NCI-H1092 (cell line): ENCODE measurements at regions not wholly inside any gene's neighbourhood (a gene's known extent, or its start where the extent isn't known, plus 50 kb on each side); places are given as distances from the start of the nearest gene placed in this dataset.
"Not testable (repeated sequence)": the region's sequence is repeated elsewhere in the genome, so short reads cannot be mapped to it uniquely, and the experiment has no call there.

Experiments used
- DNase-seq: peaks from one replicate; lab custom pipeline; 2025; lab: John Stamatoyannopoulos, UW

DNA sequence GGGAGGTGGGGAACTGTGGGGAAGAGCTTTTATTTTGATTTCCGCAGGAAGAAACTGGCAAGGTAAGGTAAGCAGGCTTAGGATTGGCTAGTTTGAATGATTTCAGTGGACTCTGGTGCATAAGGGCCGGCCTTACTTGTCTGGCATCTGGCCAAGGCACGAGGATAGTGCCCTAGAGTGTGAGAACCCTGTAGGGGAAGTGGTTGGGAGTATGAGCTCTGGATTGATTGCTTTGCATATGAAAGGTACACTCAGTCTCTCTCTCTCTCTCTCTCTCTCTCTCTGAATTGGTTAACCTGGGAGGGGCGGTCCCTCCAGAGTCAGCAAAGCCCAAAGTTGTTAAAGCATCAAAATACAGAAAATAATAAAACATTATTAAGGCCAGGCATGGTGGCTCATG, 463.0 kb downstream of the SIPA1L2 start:
- no peak for DNase-seq

DNA sequence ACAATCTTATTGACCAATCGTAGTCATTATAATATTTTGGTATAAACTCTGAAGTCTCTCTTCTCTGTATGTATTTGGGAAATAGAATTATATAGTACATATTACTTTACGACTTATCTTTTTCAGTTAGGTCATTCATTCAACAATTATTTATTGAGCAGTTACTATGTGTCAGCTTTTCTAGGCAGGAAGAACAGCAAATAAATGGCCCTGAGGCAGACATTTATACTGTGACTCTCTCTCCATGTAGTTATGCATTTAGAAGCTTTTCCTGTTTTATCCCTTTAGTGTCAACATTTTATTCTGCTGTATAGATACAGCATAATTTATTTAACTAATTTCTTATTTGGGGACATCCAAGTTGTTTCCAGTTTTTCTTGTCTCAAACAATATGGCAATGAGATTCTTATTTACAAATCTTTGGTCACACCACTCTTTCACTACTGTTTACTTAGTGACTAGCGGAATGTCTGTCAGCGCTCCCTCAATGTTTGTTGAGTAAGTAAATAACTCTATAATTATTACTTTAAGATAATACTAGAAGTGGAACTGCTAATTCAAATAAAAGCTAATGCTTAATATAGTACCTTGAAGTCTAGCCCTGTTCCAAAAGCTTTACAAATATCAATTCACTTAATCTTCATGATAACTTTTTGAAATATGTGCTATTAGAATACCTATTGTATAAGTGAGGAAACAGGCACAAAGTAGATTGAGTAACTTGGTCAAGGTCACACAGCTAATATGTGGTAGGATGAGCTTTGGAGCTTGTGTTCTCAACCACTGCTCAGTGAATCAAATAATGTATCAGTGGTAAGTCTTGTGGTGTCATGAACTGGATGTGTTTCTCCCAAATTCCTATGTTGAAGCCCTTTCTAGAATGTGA, 465.6 kb downstream of the SIPA1L2 start:
- no peak for DNase-seq

DNA sequence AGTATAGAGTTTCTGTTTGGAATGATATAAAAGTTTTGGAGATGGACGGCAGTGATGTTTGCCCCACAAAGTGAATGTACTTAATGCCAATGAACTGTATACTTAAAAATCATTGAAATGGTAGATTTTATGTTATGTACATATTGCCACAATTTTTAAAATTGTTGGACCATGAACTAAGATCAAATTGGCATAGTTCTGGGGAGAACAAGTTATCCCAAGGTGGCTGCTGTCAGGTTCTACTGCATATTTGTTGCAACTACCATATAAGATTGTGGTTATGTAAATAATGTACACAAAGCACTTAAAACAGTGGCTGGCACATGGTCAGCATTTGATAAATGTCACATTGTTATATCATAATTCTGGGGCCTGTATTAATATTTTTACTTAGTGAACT, 466.4 kb downstream of the SIPA1L2 start:
- DNase-seq = no peak

DNA sequence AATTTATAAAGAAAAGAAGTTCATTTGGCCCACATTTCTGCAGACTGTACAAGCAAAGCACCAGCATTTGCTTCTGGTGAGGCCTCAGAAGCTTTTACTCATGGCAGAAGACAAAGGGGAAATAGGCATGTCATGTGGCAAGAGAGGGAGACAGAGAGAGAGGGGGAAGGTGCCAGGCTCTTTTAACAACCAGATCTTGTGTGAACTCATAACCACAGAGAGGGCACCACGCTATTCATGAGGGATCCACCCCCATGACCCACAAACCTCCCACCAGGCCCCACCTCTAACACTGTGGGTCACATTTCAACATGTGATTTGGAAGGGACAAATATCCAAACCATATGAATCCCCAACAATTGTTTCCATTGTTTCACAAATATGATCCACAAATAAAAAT, 467.9 kb downstream of the SIPA1L2 start:
- DNase-seq = no peak

DNA sequence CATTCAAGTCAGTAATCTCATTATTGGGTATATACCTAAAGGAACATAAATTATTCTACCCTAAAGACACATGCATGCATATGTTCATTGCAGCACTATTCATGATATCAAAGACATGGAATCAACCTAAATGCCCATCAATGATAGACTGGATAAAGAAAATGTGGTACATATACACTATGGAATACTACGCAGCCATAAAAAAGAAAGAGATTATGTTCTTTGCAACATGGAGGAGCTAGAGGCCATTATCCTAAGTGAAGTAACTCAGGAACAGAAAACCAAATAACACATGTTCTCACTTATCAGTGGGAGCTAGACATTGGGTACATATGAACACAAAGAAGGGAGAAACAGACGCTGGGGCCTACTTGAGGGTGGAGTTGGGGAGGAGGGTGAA, 471.4 kb downstream of the SIPA1L2 start:
- DNase-seq = not testable (repeated sequence)

DNA sequence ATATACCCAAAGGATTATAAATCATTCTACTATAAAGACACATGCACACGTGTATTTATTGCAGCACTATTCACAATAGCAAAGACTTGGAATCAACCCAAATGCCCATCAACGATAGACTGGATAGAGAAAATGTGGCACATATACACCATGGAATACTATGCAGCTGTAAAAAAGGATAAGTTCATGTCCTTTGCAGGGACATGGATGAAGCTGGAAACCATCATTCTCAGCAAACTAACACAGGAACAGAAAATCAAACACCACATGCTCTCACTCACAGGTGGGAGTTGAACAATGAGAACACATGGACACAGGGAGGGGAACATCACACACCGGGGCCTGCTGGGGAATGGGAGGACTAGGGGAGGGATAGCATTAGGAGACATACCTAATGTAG, 473.9 kb downstream of the SIPA1L2 start:
- DNase-seq = not testable (repeated sequence)

DNA sequence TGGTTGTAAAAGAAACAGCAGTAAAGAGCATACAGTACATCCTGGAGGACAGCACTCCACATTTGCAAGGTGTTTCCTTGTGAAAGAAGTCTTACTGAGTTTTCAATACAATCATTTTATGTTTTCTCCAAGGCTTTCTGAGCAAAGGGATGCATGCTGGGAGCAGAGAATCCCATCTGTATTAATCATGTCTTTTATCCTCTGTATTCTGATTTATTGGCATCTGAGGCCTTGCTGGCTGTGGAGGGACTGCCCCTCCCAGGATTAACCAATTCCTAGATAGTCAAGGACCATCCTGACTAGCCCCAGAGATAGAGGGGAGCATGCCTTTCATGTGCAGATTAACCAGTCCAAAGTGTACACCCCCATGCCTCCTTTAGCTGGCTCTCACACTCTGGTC, 476.3 kb downstream of the SIPA1L2 start:
- no peak for DNase-seq

DNA sequence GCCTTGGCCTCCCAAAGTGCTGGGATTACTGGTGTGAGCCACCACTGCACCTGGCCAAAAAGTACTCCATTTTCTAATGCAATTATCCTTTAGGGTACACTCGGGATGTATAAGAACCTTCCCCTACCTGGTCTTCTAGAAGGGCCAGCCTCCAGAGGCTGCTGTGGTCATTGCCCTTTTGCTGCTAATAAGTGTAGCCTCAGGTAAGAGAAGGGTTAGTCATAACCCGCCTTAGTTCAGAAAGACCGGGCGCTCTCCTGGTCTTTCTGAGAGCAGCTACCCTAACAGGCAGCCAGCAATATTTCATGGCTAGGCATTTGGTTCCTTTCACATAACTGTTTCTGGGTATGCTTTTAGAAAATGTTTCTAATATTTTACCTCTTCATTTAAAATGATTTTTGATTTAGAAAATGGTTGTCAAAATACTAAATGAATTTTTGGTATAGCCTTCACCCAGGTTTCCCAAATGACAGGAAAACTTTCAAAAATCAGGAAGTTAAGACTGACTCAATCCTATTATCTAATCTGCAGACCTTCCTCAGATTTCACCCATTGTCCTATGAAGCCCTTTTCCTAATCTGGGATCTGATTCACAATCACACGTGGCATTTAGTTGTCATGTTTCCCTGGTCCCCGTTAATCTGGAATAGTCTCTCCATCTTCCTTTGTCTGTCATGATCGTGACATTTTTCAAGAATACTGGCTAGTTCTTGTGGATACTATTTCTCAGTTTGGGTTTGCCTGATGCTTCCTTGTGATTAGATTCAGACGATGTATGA, 479.0 kb downstream of the SIPA1L2 start:
- DNase-seq = no peak

DNA sequence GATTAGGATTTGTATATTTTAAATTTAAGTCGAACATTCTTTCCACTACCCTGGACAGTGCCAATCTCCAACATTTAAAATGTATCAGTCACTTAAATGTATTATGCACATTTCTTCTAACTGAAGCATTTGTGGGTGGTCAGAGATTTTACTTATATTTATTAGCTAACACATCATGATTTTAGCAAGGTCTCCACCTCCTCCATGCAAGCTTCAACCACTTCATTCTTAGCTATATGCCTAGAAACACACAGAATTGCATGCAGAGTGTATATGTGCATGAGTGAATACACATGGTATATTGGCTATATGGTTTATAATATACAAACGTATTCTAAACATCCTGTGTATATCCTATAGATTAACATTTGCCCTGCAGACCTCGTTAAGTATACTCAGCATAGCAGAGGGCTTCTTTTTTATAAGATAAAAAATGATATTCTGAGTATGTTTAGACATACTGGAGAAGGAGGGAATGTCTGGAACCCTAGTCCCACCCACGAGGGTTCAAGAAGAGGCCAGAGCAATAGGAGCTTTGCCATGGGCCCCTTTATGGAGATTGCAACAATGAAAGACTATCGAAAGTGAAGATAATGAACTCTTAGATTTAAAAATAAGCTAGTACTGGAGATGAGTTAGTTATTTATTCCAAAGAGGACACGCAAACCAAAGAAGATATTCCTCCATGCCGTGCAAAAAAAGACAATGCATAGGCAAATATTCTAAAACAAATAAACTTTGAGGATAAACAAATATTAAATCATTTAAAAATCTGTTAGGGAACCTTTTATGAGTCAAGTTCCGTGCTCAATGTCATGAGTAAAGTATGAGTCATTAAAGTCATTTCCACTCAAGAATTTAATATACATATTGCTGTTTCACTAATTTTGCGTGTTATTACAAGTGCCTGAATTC, 480.4 kb downstream of the SIPA1L2 start:
- no peak for DNase-seq

DNA sequence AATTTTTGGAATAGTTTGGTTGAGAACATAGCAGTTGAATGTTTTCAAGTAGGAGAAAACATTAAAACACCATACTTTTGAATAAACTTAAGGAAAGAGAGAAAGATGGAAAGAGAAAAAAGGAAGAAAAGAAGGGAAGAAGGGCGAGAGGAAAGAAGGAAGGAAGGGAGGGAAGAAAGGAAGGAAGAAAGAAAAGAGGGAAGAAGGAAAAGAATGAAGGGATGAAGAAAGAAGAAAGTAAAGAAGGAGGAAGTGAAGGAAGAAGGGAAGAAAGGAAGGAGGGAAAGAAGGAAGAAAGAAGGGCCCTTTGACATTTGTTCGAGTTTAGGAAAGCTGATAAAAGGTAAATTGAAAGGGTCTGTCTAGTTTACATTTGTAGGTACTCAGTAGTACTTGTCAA, 482.7 kb downstream of the SIPA1L2 start:
- DNase-seq = no peak

DNA sequence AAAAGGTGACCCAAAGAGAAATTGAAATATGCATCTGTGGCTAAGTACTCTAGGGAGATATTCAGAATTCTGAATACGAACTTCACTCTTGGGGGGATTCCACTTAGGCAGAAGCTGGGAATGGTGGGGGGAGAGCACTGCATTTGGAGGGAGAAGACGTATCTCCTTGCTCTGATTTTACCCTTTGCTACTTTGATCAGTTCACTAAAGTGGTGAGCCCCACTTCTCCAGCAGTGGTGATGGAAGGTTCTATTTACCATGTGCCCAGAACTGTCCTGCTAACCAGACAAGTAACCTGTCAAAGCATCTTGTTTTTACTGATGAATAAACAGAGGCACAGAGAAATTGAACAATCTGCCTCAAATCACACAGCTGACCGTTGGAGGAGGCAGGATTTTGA, 483.4 kb downstream of the SIPA1L2 start:
- no peak for DNase-seq

DNA sequence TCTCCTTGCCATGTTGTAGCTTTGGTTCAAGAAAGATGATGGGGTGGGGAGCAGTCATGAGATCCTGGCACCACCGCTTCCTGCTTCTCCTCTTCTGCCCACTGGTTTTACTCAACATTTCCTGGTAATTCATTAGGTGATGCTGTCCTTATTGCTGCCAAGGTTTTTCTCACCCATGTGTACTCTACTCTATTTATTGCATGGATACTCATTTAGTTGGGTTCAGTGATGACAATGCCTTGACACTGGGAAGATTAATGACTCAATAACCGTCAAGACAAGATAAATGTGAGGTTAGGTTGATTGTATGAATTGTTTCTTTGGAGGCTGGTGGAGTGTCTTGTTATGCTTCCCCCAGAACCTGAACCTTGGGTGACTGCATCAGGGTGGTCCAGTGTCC, 484.2 kb downstream of the SIPA1L2 start:
- no peak for DNase-seq

DNA sequence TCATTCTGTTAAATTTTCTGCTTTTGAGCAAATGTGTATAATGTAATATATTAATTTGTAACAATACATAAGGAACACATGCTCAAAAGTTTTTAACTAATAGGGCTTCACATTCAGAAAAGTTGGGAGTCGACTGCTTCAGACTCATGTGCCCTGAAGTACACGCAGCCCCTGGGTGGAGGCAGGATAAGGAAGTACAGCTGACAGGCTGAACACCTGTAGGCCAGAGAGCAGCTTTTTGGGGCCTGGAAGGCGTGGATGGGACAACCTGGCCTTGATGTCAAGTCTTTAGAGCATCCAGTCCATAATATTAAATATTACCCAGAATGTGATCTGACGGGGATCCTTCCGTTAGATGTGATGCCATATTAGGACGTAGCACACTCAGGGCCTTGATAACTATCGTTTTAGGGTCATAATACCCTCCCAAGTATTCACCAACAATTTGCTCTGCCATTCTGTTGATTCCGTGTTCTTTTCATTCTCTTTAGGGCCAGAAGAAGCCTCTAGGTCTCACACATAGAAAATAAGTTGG, 485.2 kb downstream of the SIPA1L2 start:
- DNase-seq = no peak

DNA sequence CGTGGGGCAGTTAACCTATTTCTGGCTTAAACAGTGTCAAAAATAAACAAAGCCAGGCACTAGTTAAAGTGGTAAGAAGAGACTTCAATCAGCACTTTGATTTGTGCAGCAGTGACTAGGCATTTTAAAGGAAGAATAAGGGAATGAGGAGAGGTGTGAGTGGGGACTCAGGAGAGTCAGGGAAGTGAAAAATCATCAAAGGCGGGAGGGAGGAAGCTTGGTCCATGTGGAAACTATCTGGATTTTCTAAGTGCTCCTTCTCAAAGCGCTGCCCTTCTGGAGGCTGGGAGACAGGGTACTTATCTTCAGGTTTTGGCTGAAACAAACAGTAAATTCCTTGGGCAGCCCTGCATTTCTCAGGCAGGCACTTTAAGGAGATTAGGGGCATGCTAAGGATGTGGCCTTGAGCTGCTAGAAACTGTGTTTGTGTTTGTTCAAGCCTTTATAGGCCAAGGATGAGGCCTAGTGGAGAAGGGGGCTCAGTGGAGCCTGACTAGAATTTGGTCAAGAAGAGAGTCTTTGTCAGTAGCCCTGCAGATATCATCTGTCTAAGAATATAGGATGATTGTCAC, 486.5 kb downstream of the SIPA1L2 start:
- DNase-seq = no peak

DNA sequence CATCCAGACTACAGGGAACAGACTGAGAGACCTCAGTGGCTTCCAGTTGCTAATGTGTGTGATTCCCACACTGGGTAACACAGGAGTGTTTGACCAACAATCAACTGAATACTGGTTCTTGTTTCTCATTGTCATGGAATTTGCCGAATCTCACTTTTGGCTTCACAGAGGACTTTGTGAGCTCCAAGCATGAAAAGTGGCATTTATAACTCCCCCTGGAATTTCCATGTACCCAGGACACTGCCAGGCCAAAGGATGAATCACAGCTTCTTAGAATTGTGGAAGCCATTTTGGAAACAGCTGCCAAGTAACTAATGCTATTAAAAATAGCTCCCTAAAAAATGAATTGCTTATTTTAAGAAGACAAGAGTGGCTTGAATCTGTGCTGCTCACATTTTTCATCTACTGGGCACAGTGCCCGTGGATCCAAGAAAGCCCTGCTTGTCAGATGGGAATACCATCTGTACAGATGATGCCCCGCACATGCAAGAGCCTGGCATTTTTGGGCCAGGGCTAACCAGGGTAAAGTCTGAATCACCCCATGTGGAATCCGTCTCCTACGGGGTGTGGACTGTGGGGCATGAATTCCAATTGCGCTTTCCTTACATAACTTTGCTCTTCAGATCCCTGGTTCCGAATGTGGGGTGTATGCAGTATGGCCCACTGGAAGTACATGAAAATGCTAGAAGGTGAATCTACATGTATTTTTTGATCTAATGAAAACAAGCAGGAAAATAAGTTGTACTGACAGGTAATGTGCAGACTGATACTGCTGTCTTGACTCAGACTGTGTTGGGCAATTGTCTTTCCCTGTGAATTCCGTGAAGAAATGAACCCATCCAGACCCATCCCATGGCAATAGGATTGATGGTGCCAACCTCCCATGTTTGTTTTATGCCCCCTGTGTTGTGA, 487.3 kb downstream of the SIPA1L2 start:
- no peak for DNase-seq

DNA sequence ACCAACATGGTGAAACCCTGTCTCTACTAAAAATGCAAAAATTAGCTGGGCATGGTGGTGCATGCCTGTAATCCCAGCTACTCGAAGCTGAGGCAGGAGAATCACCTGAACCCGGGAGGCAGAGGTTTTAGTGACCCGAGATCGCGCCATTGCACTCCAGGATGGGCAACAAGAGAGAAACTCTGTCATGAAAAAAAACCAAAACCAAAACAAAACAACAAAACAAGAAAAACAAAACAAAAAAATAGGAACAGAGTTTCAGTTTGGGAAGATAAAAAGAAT, 488.8 kb downstream of the SIPA1L2 start:
- DNase-seq = not testable (repeated sequence)

DNA sequence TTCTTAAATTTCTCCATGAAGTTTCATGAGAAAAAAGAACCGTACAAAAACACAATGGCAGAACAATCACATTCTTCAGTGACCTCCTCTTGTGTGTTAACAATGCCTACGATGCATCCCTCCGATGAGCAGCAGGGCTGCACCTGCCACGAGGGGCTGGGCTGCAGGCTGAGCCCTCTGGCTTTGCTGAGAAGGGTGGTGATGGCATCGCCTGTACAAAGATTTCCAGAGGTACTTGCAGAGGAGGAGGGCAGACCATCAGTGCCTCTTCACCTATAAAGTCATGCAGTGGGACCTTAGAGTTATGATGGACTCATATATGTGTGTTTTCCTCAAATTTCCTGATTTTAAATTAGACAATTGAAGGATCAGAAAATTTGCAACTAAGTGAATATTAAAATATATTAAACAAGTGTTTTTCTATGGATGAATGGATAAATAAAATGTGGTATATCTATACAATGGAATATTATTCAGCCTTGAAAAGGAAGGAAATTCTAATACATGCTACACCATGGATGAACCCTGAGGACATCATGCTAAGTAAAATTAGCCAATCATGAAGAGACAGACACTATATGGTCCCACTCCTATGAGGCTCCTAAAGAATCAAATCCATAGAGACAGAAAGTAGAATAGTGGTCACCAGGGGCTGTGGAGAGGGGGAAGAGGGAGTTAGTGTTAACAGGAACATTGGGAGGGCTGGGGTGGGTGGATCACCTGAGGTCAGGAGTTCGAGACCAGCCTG, 489.3 kb downstream of the SIPA1L2 start:
- DNase-seq = no peak

DNA sequence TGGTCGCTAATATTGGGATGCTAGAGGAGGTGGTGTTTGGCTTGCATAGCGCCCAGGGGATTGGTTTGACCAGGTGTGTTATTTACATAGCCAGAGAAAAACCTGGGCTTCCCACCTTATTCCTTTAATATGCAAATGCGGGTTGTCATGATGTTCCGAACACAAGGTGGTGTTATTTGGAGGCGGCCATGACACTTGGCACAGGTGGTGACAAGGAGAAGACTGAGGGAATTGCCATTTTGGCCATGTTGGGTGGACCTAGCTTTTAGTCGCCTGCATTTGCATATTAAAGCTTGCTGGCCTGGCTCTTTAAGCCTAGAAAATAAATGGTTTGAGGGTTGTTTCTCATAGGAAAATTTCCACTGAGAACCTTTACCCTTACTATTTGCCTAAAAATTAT, 490.5 kb downstream of the SIPA1L2 start:
- DNase-seq = no peak

DNA sequence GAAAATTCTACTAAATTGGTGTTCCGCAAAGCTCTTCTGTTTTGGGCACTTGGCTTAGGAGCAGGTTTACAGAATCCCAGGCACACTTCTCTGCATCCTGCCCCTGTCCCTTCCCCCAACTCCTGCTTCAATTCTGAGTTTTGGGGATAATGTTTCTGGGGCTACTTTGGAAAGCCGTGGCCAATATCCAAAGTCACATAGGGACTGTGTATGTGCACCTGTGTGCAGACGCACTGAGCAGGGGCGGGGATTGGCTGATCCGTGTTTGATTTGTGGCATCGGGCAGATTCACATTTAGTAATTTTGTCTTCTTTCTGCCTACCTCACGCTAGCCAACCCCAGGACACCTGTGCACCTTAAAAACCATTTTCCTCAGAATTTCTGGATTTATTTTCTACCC, 491.9 kb downstream of the SIPA1L2 start:
- DNase-seq = no peak

DNA sequence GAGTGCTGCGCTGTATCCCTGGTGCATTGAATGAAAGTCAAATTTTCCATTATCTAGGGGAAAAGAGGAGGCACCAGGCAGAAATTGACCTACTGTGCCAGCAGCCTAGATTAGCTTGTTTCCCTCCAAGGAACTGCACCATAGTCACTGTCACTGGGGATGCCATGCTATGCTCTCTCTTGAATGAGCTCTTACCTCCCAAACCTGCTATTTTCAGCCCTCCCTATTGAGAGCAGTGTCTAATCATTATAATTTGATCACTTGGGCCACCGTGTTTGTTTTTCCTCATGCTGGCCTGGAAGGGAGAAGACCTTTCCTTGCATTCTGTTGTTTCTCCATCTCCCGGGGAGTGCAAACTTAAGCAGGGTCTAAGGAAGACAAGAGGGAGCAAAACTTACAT, 492.9 kb downstream of the SIPA1L2 start:
- DNase-seq = no peak
